Heart left ventricle (tissue), 16 donors: ENCODE measurements at regions not wholly inside any gene's neighbourhood (a gene's known extent, or its start where the extent isn't known, plus 50 kb on each side); places are given as distances from the start of the nearest gene placed in this dataset.

ENCODE experiments used
- ATAC-seq, 4 donors: fragments of 200-7000 bp; cut with Tn5 transposase; one replicate each; pipeline ENCODE4 v1.9.1; 2020 to 2022; ENCODE audit warnings: moderate library complexity in 4 of 4, mild to moderate bottlenecking in 3 of 4, moderate number of reproducible peaks in 1 of 4
- DNase-seq, 5 donors: peaks; one replicate each; pipeline ENCODE4 v3.0.0-alpha.2; 2020
- H3K27ac ChIP-seq, 12 donors: fragments of 200-600 bp; sonication (generic) in 4 of 12; one replicate each; pipeline versions ENCODE4 v1.5.0 to v1.8.0; 2016 to 2022; ENCODE audit warnings: mild to moderate bottlenecking in 2 of 12
- H3K27me3 ChIP-seq, 9 donors: fragments of 200-600 bp; sonication (generic) in 2 of 9; one replicate each; pipeline versions ENCODE4 v1.5.1 to v1.8.0; 2016 to 2022; ENCODE audit warnings: mild to moderate bottlenecking in 3 of 9
- H3K36me3 ChIP-seq, 9 donors: fragments of 200-600 bp; sonication (generic) in 2 of 9; one replicate each; pipeline versions ENCODE4 v1.5.0 to v1.8.0; 2018 to 2022; ENCODE audit warnings: mild to moderate bottlenecking in 2 of 9
- H3K4me1 ChIP-seq, 12 donors: fragments of 200-600 bp; sonication (generic) in 4 of 12; one replicate each; pipeline versions ENCODE4 v1.5.0 to v1.8.0; 2016 to 2022; ENCODE audit warnings: mild to moderate bottlenecking in 3 of 12
- H3K4me3 ChIP-seq, 12 donors: fragments of 200-600 bp; sonication (generic) in 4 of 12; one replicate each; pipeline versions ENCODE4 v1.5.0 to v1.8.0; 2017 to 2022; ENCODE audit warnings: mild to moderate bottlenecking in 9 of 12, moderate library complexity in 4 of 12
- H3K9me3 ChIP-seq, 12 donors: fragments of 200-600 bp; sonication (generic) in 4 of 12; one replicate each; pipeline versions ENCODE4 v1.5.0 to v1.8.0; 2016 to 2022; ENCODE audit warnings: mild to moderate bottlenecking in 1 of 12
- CTCF ChIP-seq, 12 donors: fragments of 200-600 bp; sonication (generic) in 4 of 12; IDR thresholded peaks; one replicate each; pipeline versions ENCODE4 v1.5.0 to v1.8.0; 2018 to 2022; ENCODE audit warnings: antibody characterized with exemption in 12 of 12, mild to moderate bottlenecking in 5 of 12
- POLR2A ChIP-seq, 2 donors: fragments of 450-650 bp; IDR thresholded peaks; one replicate each; pipeline ENCODE4 v1.6.1; 2017; ENCODE audit warnings: antibody characterized with exemption in 2 of 2, mild to moderate bottlenecking in 2 of 2, moderate library complexity in 2 of 2
- WGBS, 4 donors: extraction: QIAGEN DNeasy Blood & Tissue Kit in 2 of 4; methylation state at CpG; one replicate each; pipeline versions ENCODE4 v1.1.5 to v1.1.7; 2013 to 2018; 5-methylcytosine and 5-hydroxymethylcytosine counted together
- intact Hi-C, 10 donors: fragments of 100-400 bp; cut with DNase I; formaldehyde crosslinking; loops; one replicate each; pipeline versions ENCODE4 v1.11.1 to v1.14.2; 2022
- donor health status: ischemic (EF 13 %, LVEDD 7.1; RV severe dilation, severe dysfunction).
- donor health status: healthy with polysubstance abuse.
- donor health status: DM: no; HTN: yes; CAD: no.
- donor health status: DM: no; HTN: no; CAD: no.
- donor health status: ischemic (EF 25% LVEDD 6.9; RV normal size, moderate dysfunction).
- donor health status: ischemic (EF 25% LVEDD 5.7; RV mildly dilated, moderate dysfunction).
- donor health status: healthy.
- donor health status: DM: yes; HTN: yes; CAD: no.
- donor health status: ischemic (EF 35%, LVEDD 5.7; RV mildly dilated, moderate dysfunction).
- donor health status: nonischemic (EF 11% LVEDD 7.7; RV severe dilation, severe dysfunction).
- donor health status: DM: yes; HTN: yes; CAD: no.
- donor health status: PGD.
- donor health status: ischemic (EF 29% LVEDD 5.4; RV normal size, mild dysfunction).
- donor health status: nonischemic (EF 23%, LVEDD 6.1; RV moderate dilation, normal function).

- no peaks in the 10 kb centered on the region for H3K9me3 ChIP-seq
- no peak overlapping the region for H3K27ac ChIP-seq
- intact Hi-C loops, result no loop called here
- H3K36me3 ChIP-seq, result no peaks in the 10 kb centered on the region
- no peak overlapping the region for H3K4me3 ChIP-seq
- DNase-seq (no peak), ATAC-seq (no peak)
- H3K4me1 ChIP-seq, result no peaks in the 10 kb centered on the region
- 70 to 75% (median 72%) methylated on average over 10 of the region's 10 CpGs for whole genome bisulfite sequencing, 4 donors
- TF ChIP-seq CTCF (IDR thresholded peaks at IDR 0.05) (no peak), POLR2A (IDR thresholded peaks at IDR 0.05) (no peak)
- H3K27me3 ChIP-seq, result peaks cover 0 to 33% (median 10%) of the 10 kb centered on the region in 9 donors
These were observed 200.4 kb downstream of the IRF8 start for GRCh38 chr16:86099326-86099725.

GRCh38 chr16:86100205-86101136 is 201.5 kb downstream of the IRF8 start:
- no peak overlapping the region for H3K27ac ChIP-seq
- ATAC-seq, result no peak
- DNase-seq, result no peak
- H3K4me1 ChIP-seq, result no peaks in the 10 kb centered on the region
- 56 to 69% (median 67%) methylated on average over 11 of the region's 11 CpGs for WGBS, 4 donors
- H3K9me3 ChIP-seq, result no peaks in the 10 kb centered on the region
- intact Hi-C loops, result no loop called here
- H3K36me3 ChIP-seq, result no peaks in the 10 kb centered on the region
- no peak overlapping the region for H3K4me3 ChIP-seq
- peaks cover 0 to 33% (median 10%) of the 10 kb centered on the region in 9 donors for H3K27me3 ChIP-seq
- TF ChIP-seq POLR2A (IDR thresholded peaks at IDR 0.05), result no peak
- TF ChIP-seq CTCF (IDR thresholded peaks at IDR 0.05), result no peak

GRCh38 chr16:86101137-86101896 is 202.4 kb downstream of the IRF8 start:
- no peak for DNase-seq
- Histone ChIP-seq H3K4me3 (no peak overlapping the region), H3K9me3 (no peaks in the 10 kb centered on the region), H3K4me1 (no peaks in the 10 kb centered on the region), H3K27me3 (peaks cover 0 to 30% (median 10%) of the 10 kb centered on the region in 9 donors), H3K27ac (no peak overlapping the region), H3K36me3 (no peaks in the 10 kb centered on the region)
- TF ChIP-seq CTCF (IDR thresholded peaks at IDR 0.05), result no peak
- no peak for TF ChIP-seq POLR2A (IDR thresholded peaks at IDR 0.05)
- intact Hi-C loops, result no loop called here
- no peak for ATAC-seq
- 47 to 56% (median 51%) methylated on average over 9 to 20 of the region's 20 CpGs for WGBS, 4 donors

GRCh38 chr16:86101897-86102157 is 202.9 kb downstream of the IRF8 start:
- ATAC-seq (no peak), DNase-seq (no peak)
- H3K27ac ChIP-seq, result no peak overlapping the region
- peaks cover 0 to 29% (median 10%) of the 10 kb centered on the region in 9 donors for H3K27me3 ChIP-seq
- H3K9me3 ChIP-seq, result no peaks in the 10 kb centered on the region
- H3K4me3 ChIP-seq, result no peak overlapping the region
- TF ChIP-seq POLR2A (IDR thresholded peaks at IDR 0.05) (no peak), CTCF (IDR thresholded peaks at IDR 0.05) (no peak)
- 68 to 80% (median 77%) methylated on average over 8 of the region's 8 CpGs for WGBS, 4 donors
- no peaks in the 10 kb centered on the region for H3K4me1 ChIP-seq
- intact Hi-C loops, result no loop called here
- H3K36me3 ChIP-seq, result no peaks in the 10 kb centered on the region
